Fibroblast of the aortic adventitia (primary cell): ENCODE measurements at regions not wholly inside any gene's neighbourhood (a gene's known extent, or its start where the extent isn't known, plus 50 kb on each side); places are given as distances from the start of the nearest gene placed in this dataset.

ENCODE experiments used
- DNase-seq: peaks from one replicate; pipeline ENCODE4 v3.0.0-alpha.2; 2010; ENCODE audit warnings: low read depth
- H3K4me3 ChIP-seq: 2 replicates; pipeline ENCODE4 v1.5.1; 2011; ENCODE audit warnings: low read depth, mild to moderate bottlenecking, control low read depth, low read length, moderate library complexity
- CTCF ChIP-seq: IDR thresholded peaks from 2 replicates; pipeline ENCODE4 v1.5.1; 2011; ENCODE audit warnings: mild to moderate bottlenecking, low read length, control low read depth, inconsistent platforms; ENCODE audit not compliant: insufficient read depth

GRCh38 chr7:17495655-17496394 is 197.4 kb downstream of the AHR start:
- no peak overlapping the region for H3K4me3 ChIP-seq
- no peak for DNase-seq
- no peak for TF ChIP-seq CTCF

- TF ChIP-seq CTCF: no peak
- DNase-seq: peak; percentile 41
- H3K4me3 ChIP-seq: no peak overlapping the region
These were observed 198.7 kb downstream of the AHR start for GRCh38 chr7:17497136-17497535.

- no peak for TF ChIP-seq CTCF
- H3K4me3 ChIP-seq: no peak overlapping the region
- DNase-seq: no peak
These were observed 199.2 kb downstream of the AHR start for GRCh38 chr7:17497549-17498167.

- no peak overlapping the region for H3K4me3 ChIP-seq
- no peak for TF ChIP-seq CTCF
- DNase-seq: no peak
These were observed 199.8 kb downstream of the AHR start for GRCh38 chr7:17498230-17498629.

GRCh38 chr7:17500736-17501135 is 202.3 kb downstream of the AHR start:
- DNase-seq: no peak
- TF ChIP-seq CTCF: no peak
- H3K4me3 ChIP-seq: no peak overlapping the region

- no peak for TF ChIP-seq CTCF
- DNase-seq: peak; percentile 48
- H3K4me3 ChIP-seq: no peak overlapping the region
These were observed 203.2 kb downstream of the AHR start for GRCh38 chr7:17501441-17502212.
